ENCODE measurements at regions not wholly inside any gene's neighbourhood (a gene's known extent, or its start where the extent isn't known, plus 50 kb on each side); places are given as distances from the start of the nearest gene placed in this dataset.

GRCh38 chrX:97763391-97763790 is 879.7 kb downstream of the RPA4 start:
- intact Hi-C loops (cut with DNase I): no loop called here
- no peak for DNase-seq (ENCODE audit: low spot score)

- intact Hi-C loops (cut with DNase I): no loop called here
Measured at GRCh38 chrX:97763981-97764380, 880.3 kb downstream of the RPA4 start.

GRCh38 chrX:97766501-97767095 is 882.9 kb downstream of the RPA4 start:
- intact Hi-C loops (cut with DNase I): no loop called here
- DNase-seq (ENCODE audit: low spot score): no peak

More at GRCh38 chrX:97763981-97764380, 880.3 kb downstream of the RPA4 start:
- DNase-seq (ENCODE audit: low spot score): no peak

GRCh38 chrX:97787311-97787710 is 903.6 kb downstream of the RPA4 start:
- intact Hi-C loops (cut with DNase I): no loop called here
- no peak for DNase-seq (ENCODE audit: low spot score)

- intact Hi-C loops (cut with DNase I): no loop called here
- no peak for DNase-seq (ENCODE audit: low spot score)
Measured at GRCh38 chrX:97787849-97788248, 904.1 kb downstream of the RPA4 start.

- DNase-seq (ENCODE audit: low spot score): no peak
- intact Hi-C loops (cut with DNase I): no loop called here
Measured at GRCh38 chrX:97790850-97791249, 907.1 kb downstream of the RPA4 start.

- no peak for DNase-seq (ENCODE audit: low spot score)
- intact Hi-C loops (cut with DNase I): no loop called here
Measured at GRCh38 chrX:97797076-97797475, 913.4 kb downstream of the RPA4 start.

- no peak for DNase-seq (ENCODE audit: low spot score)
- intact Hi-C loops (cut with DNase I): no loop called here
Measured at GRCh38 chrX:97806238-97806637, 922.5 kb downstream of the RPA4 start.

GRCh38 chrX:97806946-97807345 is 923.2 kb downstream of the RPA4 start:
- no peak for DNase-seq (ENCODE audit: low spot score)
- intact Hi-C loops (cut with DNase I): no loop called here

GRCh38 chrX:97820170-97820569 is 936.5 kb downstream of the RPA4 start:
- intact Hi-C loops (cut with DNase I): no loop called here
- DNase-seq (ENCODE audit: low spot score): no peak

- intact Hi-C loops (cut with DNase I): no loop called here
- DNase-seq (ENCODE audit: low spot score): no peak
Measured at GRCh38 chrX:97828471-97828870, 944.8 kb downstream of the RPA4 start.

- intact Hi-C loops (cut with DNase I): no loop called here
- no peak for DNase-seq (ENCODE audit: low spot score)
Measured at GRCh38 chrX:97835969-97836368, 952.3 kb downstream of the RPA4 start.

- peak; percentile 62 for DNase-seq (ENCODE audit: low spot score)
- intact Hi-C loops (cut with DNase I): no loop called here
Measured at GRCh38 chrX:97841544-97842179, 958.0 kb downstream of the RPA4 start.

- DNase-seq (ENCODE audit: low spot score): peak; percentile 76
- intact Hi-C loops (cut with DNase I): no loop called here
Measured at GRCh38 chrX:97842468-97843199, 958.9 kb downstream of the RPA4 start.

- intact Hi-C loops (cut with DNase I): no loop called here
- DNase-seq (ENCODE audit: low spot score): peak; percentile 81
Measured at GRCh38 chrX:97843200-97843811, 959.6 kb downstream of the RPA4 start.

GRCh38 chrX:97844161-97844560 is 960.5 kb downstream of the RPA4 start:
- intact Hi-C loops (cut with DNase I): no loop called here

GRCh38 chrX:97844943-97845342 is 961.2 kb downstream of the RPA4 start:
- intact Hi-C loops (cut with DNase I): no loop called here

More at GRCh38 chrX:97844161-97844560, 960.5 kb downstream of the RPA4 start:
- peak; percentile 72 for DNase-seq (ENCODE audit: low spot score)

GRCh38 chrX:97845451-97845850 is 961.7 kb downstream of the RPA4 start:
- intact Hi-C loops (cut with DNase I): no loop called here
- DNase-seq (ENCODE audit: low spot score): no peak

More at GRCh38 chrX:97844943-97845342, 961.2 kb downstream of the RPA4 start:
- DNase-seq (ENCODE audit: low spot score): peak; percentile 76

- intact Hi-C loops (cut with DNase I): no loop called here
- DNase-seq (ENCODE audit: low spot score): peak; percentile 58
Measured at GRCh38 chrX:97846228-97846627, 962.5 kb downstream of the RPA4 start.

- intact Hi-C loops (cut with DNase I): no loop called here
- DNase-seq (ENCODE audit: low spot score): peak; percentile 62
Measured at GRCh38 chrX:97846718-97847237, 963.1 kb downstream of the RPA4 start.

Measured in posterior vena cava (tissue), 2 donors.